ENCODE measurements at regions not wholly inside any gene's neighbourhood (a gene's known extent, or its start where the extent isn't known, plus 50 kb on each side); places are given as distances from the start of the nearest gene placed in this dataset.

GRCh38 chr2:17322461-17322860, 195.8 kb downstream of the RAD51AP2 start:
- no peak for TF ChIP-seq YY1 (IDR thresholded peaks at IDR 0.05; ENCODE audit: insufficient read depth, insufficient read length)
- no peak for TF ChIP-seq ZNF274 (IDR thresholded peaks at IDR 0.05; ENCODE audit: low read depth, low read length)
- TF ChIP-seq SUZ12 (IDR thresholded peaks at IDR 0.05; ENCODE audit: extremely low read depth, insufficient read depth, insufficient read length): no peak

Data from NT2/D1 (cell line).